ENCODE measurements at regions not wholly inside any gene's neighbourhood (a gene's known extent, or its start where the extent isn't known, plus 50 kb on each side); places are given as distances from the start of the nearest gene placed in this dataset.

GRCh38 chr1:78370779-78371482 lies 119.8 kb upstream of the PTGFR start:
- TF ChIP-seq CTCF (IDR thresholded peaks at IDR 0.05 in 2 of 3, conservative IDR thresholded peaks at IDR 0.05 in 1 of 3; ENCODE audit: insufficient read depth in 2 of 3, low read depth in 1 of 3, low read length in 3 of 3) (no peak), ELF4 (CRISPR knock-in tag; IDR thresholded peaks at IDR 0.05) (no peak), EZH2 (IDR thresholded peaks at IDR 0.05; ENCODE audit: borderline replicate concordance, low read depth, low read length) (no peak), BACH1 (tag; IDR thresholded peaks at IDR 0.05) (no peak), HBP1 (CRISPR knock-in tag; IDR thresholded peaks at IDR 0.05) (no peak)

All from K562 (cell line).